ENCODE measurements at regions not wholly inside any gene's neighbourhood (a gene's known extent, or its start where the extent isn't known, plus 50 kb on each side); places are given as distances from the start of the nearest gene placed in this dataset.
A peak's percentile ranks its signal among the peaks of the same experiment; 100 is the strongest.

DNA sequence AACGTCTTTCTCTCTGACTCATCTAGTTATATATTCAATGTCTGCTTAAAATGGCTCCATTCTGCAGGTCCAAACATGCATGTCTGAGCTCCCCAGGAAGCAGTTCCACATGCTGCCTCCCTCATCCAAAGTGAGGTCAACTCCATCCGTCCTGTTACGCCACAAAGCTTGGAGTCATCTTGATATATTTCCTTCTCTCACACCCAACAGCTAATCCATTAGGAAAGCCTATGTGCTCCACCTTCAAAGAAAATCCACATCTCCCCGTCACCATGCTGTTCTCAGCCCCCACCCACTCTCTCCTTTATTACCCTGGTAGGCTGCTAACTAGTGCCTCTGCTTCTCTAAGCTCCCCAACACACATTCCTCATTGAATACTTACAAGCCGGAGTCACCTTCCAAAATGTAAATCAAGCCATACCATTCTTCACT is 130.2 kb upstream of the SYNDIG1 start:
- no peak for DNase-seq

DNA sequence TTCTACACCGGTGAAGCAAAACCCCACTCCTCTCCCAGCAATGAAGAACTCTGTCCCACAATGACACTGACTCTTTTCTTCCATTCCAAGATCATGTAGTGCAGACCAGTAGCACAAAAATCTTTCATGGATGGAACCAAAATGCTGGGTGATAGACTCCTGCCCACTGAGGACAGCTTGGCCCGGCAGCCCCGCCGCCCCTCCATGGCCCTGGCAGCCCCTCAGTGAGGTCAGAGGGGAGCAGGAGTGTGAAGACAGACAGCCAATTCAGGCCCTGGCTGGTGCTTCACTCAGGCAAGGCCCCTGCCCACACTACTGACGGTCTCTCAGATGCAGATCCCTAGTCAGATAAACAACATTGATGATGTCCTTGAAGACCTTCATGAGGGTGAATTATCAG is 131.9 kb upstream of the SYNDIG1 start:
- no peak for DNase-seq

DNA sequence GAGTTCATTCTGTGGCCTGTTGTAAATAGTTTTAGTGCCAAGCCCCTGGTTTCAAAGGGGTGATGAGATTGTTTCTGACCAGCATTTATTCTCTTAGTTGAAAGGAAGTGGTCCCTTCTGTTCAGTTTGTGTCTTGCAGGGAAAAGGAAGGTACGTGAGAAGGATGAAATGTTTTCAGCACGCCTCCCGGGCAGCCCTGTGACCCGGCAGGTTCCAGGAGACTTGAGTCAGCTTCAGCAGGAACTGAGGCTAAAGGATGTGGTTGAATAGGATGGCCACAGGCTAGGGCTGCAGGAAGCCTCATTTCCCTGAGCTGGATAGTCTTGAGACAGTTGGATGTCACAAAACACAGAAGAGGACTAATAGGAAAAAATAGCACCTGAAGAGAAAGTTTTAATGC is 132.4 kb upstream of the SYNDIG1 start:
- no peak for DNase-seq

DNA sequence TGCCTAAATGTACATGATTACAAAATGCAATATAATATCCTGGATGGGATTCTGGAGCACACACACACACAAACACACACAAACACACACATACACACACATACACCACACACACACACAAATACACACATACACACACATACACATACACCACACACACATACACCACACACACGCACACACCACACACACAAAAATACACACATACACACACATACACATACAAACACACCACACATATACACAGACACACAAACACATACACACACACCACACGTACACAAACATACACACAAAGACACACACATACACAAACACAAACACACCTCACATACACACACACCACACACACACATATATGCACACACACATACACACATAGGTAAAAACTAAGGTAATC is 134.6 kb upstream of the SYNDIG1 start:
- no peak for DNase-seq

DNA sequence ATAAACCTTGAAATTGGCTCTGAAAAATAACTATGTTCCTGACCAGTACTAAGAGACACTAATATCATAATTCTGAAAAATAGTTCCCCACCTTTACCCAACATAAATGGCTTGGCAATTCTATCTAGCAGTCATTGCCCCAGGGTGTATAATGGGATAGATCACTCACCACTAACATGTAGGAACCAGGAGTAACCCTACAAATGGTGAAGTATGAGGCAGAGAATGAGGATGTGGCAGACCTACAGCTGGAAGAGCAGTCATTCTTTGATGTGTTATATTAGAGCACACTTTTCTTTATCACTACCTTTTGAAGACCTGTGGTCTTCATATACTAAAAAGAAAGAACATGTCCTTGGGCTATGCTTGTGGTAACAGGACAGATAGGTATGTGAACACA is 136.5 kb upstream of the SYNDIG1 start:
- no peak for DNase-seq

DNA sequence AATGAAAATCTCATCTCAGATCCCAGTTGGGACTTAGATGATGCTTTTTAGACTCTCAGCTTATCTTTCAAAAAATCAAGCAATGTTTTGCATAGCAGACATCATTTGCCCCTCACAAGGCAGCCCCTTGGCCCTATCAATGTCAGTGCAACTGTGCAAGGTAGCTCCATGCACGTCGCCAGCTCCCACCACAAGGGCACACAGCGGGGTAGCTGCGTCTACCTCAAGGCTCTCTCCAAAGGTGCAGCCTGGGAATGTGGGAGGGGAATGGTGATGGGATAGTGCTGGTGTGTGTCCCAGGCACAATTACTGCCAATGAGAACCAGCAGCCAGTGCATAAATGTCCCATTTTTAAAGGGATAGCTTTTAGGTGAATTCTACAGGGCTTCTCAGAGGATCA is 137.5 kb upstream of the SYNDIG1 start:
- DNase-seq = no peak

DNA sequence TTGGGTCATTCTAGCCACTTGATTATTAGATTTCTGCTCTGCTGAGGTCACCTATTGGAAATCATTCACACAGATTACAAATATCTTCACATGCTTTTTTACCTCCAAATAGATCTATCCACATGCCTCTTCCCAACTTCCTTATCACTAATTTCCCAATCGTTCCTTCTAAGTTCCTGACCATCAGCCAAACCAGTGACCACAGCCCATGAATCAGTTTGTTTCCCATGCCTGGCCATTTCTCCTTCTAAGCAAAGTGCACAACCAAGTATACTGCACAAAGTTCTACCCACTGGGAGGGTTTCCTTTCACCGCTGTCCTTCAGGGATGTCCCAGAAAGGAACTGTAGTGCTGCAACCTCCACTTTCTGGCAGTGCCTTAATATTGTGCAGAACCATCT is 140.5 kb upstream of the SYNDIG1 start:
- no peak for DNase-seq

DNA sequence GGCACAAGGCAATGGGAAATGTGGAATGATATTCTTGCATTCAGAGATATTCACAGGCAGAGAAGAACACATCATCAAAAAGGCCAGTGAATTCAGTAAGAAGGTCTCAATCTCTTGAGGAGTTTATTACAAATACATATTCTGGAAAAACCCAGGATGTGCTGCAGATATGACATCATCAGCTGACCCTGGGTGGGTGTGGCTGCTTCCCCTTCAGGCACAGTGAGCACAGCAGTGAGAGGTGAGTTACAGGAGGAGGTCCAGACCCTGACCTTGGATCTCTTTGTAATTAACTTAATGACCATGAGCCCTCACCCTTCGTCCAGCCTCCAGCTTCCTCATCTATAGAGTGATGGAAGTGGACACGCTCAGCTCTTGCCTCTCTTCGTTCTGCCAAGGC is 147.5 kb upstream of the SYNDIG1 start:
- DNase-seq = no peak

DNA sequence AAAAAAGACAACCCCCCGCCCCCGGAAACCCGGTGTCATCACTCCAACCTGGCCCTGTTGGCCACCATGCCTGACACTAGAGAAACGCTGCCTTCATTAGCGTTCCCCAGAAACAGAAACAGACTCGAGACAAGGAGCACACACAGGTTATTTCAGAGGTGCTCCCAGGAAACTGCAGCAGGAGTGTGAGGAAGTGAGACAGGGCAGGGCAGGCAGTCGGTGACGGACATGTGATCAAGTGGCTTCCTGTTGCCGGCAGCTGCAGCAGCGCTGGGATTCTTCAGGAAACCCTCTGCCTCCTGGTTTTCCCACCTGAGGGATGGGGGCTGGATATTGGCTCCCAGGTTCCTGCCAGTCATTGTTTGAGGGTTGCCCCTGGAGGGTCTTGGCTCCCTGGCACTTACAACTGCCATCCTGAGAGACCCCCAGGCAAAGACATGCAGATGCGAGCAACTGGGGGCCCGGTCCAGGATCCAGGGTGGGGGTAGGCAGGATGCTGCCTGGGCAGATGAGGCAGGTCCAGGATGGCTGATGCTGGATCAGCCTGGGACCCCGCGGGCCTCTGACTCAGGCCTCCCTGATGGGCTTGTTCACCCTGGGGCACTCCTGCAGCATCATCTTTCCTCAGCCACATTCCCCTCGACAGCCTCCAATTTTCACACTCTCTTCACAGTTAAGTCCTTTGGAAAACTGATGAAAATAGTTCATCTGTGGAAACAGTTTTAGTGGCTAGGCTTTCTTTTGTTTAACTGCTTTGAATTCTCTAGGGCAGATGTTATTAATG is 150.7 kb upstream of the SYNDIG1 start:
- no peak for DNase-seq

DNA sequence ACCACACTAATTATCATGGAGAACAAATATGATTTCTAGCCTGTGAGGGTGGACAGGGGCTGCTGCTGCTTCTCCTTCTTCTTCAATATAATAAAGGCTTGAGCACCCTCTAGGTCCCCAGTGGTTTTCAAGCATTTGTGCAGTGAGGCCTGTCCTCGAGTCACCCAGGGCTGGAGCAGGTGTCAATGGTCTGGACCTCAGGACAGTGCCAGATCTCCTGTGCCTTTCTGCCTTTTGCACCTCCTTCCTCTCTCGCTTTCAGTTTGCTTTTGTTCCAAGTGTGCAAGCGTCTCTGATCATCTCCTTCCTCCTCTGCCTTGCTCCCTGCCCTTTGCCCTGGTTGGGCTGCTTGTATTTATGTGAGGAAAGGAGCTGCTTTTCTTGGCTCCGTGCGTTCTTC is 152.2 kb upstream of the SYNDIG1 start:
- no peak for DNase-seq

DNA sequence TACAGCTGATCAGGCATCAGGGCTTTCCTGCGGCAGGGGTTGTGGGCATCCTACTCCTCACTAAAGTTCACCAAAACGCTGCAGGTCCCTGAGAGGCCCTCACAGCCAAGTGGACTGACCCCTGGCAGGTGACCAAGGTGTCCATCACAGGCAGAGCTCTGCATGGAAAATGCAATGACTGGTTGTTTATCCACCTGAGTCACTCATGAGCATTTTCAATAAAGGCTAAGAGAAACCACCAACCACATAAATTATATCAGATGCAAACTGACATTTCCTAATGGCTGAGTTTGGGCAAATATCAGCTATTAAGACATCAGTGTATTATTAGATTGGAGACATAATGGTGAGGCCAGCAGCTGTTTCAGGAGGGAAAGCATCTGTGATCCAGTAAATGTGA is 152.7 kb upstream of the SYNDIG1 start:
- no peak for DNase-seq

DNA sequence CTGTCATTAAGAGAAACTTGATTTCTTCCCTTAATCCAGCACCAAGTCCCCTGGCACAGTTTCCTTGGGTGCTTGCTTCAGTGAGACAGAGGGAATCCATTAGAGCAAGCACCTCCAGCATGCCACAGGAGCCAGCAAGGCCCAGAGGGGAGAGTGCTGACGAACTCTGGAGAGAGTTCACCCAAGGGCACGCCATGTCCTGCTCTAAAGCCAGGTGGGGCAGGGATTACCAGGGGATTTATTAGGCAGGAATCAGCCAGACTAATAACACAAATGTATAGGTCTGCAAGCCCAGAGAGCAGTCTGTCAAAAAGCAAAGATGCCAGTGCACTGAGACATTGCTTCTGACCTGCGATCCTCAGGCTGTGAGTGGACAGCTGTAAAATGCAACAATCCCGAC is 155.4 kb upstream of the SYNDIG1 start:
- no peak for DNase-seq

DNA sequence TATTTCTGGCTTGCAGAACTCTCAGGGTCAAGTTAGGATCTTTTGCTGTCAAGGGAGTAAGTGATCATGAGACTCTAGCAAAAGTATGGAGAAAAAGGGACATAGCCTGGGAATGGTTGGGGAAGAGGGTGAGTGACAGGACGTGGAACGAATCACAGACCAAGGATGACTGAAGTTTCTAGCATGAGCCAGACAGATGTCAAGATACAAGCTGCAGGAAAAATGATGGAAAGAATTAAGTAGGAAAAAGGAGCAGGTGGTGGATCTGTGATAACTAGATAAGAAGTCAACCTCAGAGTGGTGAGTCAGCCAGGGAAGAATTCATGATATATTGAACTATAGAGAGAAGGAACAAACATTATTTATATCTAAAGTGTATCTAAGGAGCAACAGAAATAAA is 159.8 kb upstream of the SYNDIG1 start:
- no peak for DNase-seq

DNA sequence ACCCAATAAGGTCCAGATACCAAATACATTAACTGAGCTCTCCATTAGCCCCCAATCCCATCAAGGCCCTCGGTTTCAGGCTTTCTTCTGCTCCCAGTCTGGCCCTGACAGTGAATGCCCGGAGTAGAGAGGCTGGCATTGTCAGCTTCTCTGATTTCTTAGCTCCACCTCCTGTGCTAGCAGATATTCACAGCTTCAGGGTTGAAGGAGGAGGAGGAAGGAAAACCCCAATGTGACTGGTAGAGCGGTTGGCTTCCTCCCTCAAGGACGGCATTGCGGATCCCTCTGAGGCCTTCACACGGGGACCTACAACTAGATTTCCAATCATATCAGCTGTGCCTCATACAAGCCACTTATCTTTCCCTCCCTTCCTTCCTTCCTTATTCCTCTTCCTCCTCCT is 164.1 kb upstream of the SYNDIG1 start:
- peak in 1 of 56 donors; percentile 26 for DNase-seq

DNA sequence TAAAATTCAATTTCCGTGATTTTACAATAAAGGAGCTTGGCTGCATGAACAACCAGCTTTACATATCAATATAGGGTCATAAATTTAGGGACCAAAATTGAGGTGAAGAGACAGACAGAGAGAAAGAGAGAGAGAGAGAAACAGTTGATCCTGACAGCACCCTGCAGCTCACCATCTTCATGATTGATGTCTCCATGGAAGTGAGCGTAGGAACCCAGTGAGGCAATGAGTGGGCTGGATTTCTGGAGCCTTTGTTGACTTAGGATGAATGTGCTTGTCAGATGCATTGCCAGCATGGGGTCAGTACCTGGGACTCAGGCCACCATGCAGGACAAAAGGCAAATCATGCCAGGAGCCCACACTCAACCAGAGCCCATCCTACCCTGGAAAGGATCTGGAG is 165.1 kb upstream of the SYNDIG1 start:
- DNase-seq = no peak

DNA sequence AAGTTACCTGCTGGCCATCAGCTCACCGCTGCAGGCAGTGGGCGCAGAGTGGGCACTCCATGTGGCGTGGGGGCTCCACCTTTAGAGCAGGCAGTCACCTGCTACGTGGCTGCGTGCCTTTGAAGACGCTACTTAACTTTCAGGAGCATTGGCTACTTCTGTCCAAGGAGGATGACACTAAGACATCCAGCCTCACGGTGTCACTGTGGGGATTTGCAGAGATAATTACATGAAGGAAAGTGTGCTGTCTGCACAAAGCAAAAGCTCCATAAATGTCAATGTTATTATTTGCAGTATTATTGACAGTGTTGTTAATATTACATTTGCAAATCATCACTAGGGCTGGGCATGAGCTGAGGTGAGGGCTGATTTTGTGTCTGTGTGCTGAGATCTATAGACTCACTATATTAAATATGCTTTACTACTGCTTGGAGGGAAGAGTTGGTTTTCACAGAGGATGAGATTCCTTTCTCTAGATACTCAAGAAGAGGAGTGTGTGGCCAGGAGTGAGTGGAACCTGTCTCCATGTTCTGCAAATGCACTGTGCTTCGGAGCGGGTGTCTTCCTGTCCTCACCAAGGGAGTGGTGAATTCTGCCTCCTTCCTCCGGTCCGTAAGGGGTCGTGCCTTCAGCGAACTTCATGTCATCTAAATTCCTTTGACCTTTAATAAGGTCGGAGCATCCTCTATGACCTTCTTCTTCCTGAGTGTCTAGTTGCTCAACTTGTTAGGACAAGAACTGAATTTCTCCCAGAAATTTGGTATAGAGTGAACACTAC is 165.8 kb upstream of the SYNDIG1 start:
- DNase-seq = peak in 21 of 56 donors; percentile 3 to 78 (median 17)

DNA sequence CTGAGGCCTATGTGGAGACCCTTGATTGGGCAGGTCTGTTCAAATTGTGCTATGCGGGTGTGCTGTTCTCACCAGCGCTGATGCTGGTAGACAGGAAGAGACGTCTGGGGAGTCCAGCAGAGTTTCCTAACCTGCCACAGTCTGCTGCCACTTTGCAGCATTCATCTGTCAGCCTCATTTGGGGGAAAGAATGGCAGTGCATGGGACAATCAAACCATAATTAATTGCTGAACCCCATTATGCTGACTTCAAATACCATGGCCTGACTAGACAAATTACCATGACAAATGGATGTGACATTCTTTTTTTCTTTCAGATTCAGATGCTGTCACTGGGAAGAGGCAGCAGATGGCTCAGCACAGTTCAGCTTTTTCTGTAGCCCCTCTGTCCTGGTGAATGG is 171.4 kb upstream of the SYNDIG1 start:
- DNase-seq = no peak

DNA sequence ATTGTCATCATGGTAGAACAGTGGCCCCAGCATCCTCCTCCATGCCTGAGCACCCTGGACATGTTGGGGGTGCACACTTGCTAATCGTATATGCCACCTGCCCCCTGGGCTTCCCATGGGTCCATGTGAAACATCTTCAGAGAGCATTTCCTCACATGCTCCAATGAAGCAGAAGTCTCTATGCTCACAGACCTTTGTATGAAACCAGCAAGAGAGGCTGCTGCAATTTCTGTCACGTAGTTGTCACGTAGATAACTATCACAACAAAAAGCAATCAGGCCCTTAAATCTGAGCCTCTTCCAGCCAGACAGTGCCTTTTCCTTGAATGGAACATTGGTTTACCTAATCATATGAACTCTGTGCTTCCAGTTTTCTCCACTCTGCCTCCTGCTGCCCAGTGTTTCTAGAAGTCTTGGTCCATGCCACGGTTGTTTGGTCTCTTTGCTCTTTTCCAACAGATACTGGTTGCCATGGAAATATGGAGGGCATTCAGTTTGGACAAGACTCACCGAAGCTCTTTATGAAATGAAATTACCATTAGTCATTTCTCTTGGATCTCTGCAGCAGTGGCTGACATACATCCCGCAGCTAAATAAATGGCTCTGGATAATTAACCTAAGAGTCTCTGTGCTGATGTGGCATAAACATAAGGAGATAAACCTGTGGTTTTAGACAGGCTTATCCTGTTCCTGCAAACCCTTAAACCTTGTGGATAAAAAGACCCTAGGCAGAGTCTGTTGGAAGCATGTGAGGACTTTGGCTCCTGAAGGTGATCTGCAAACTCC is 172.8 kb upstream of the SYNDIG1 start:
- no peak for DNase-seq

DNA sequence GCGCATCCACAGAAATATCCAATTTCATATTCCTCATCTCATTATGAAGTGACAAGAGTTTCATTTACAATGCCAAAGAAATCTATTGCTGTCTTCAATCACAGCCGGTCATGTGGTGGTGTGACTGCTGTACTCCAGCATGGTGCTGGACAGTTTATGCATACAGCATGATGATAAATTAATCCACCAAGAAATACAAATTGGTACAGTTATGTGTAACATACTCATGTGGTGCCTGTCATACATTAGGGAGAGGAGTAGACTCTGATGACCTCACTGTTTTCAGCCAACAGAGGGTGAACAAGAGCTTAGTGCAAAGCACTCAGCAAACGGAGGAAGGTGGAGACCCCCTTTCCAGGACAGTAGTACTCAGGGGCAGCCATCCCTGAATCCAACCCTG is 178.4 kb upstream of the SYNDIG1 start:
- no peak for DNase-seq

DNA sequence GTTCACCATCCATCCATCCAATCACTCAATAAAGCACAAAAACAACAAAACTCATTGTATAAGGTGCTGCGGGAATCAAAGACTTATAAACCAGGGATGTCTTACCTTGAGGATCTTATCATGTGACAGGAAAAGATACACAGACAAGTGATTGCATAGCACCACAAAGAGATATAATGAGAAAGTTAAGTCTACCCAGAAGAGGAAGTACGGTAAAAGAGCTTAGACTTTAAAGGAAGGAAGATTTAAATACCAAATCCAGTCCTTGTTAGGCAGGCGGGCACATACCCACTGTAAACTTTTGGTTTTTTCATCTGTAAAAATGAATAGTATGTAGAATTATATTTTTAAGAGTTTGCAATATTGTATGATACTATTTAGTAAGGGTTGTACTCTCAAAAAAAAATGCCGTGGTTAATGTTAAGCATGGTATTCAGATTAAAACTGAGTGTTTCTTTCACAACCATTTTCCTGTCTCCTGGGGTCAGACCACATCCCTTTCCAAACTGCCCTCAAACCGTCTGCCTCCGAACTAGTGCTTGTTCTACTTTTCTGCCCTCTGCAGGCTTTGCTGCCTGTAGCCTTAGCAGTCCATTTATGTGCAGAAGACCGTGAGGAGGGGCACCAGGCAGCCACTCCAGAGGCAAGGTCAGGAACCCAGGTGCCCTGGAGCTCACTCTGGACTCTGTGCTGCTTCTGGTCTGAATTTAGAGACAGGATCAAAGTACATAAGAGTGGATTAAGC is 179.5 kb upstream of the SYNDIG1 start:
- DNase-seq = peak in 1 of 56 donors; percentile 1

DNA sequence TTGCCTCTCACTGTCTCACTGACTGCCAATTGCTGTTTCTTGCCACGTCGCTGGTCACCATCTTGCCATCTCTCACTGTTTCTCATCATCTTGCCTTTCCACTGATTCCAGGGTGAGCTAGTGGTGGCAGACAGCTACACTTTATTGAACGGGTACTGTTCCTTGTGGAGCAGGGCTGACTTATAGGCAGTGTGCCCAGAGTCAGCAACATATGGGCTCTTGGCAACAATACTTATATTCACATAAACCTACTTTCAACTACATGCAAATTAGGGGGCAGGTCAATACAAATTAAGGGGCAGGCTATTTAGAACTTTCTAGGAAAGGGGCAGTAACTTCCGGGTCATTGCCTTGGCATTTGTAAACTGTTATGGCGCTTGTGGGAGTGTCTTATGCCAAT is 186.2 kb upstream of the SYNDIG1 start:
- no peak for DNase-seq

Data from amygdala (tissue), 56 donors.